PC-3 (cell line): ENCODE measurements at regions not wholly inside any gene's neighbourhood (a gene's known extent, or its start where the extent isn't known, plus 50 kb on each side); places are given as distances from the start of the nearest gene placed in this dataset.

Source experiments
- EZH2 ChIP-seq: fragments of 300-600 bp; sonication (generic); IDR thresholded peaks from one replicate; pipeline ENCODE4 v1.6.1; 2017; ENCODE audit warnings: antibody characterized with exemption, mild to moderate bottlenecking, low read length; ENCODE audit not compliant: unreplicated experiment
- EZH2phosphoT487 ChIP-seq: fragments of 300-600 bp; sonication (generic); IDR thresholded peaks from 2 replicates; pipeline ENCODE4 v1.6.1; 2018; ENCODE audit warnings: mild to moderate bottlenecking, antibody characterized with exemption, low read length, borderline replicate concordance
- TF ChIP-seq, protein P1 (sequence below): fragments of 300-600 bp; sonication (generic); conservative IDR thresholded peaks from 2 replicates; pipeline ENCODE4 v1.5.1; 2017; ENCODE audit warnings: antibody characterized with exemption, low read depth, mild to moderate bottlenecking, low read length

DNA sequence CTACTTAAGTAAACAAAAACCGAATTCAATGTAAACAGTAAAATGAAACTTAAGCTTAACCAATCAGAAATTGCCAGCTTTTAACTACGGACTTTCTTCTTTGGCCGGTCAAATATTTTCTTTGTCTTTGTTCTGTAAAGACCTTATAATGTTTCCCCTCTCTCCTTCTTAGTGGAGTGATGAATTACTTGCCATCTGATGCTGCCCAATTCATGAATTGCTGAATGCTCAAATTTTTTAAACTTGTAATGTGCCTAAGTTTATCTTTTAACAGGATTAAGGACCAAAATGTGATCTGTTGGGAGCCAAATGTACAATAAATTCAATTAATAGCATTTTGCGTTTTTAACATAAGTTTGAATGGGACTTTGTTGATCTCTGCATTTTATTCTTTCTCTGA lies 345.8 kb upstream of the CBLB start:
- TF ChIP-seq, protein P1, sequence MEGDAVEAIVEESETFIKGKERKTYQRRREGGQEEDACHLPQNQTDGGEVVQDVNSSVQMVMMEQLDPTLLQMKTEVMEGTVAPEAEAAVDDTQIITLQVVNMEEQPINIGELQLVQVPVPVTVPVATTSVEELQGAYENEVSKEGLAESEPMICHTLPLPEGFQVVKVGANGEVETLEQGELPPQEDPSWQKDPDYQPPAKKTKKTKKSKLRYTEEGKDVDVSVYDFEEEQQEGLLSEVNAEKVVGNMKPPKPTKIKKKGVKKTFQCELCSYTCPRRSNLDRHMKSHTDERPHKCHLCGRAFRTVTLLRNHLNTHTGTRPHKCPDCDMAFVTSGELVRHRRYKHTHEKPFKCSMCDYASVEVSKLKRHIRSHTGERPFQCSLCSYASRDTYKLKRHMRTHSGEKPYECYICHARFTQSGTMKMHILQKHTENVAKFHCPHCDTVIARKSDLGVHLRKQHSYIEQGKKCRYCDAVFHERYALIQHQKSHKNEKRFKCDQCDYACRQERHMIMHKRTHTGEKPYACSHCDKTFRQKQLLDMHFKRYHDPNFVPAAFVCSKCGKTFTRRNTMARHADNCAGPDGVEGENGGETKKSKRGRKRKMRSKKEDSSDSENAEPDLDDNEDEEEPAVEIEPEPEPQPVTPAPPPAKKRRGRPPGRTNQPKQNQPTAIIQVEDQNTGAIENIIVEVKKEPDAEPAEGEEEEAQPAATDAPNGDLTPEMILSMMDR, result no peak
- TF ChIP-seq EZH2phosphoT487 (no peak), EZH2 (no peak)
